ENCODE measurements at regions not wholly inside any gene's neighbourhood (a gene's known extent, or its start where the extent isn't known, plus 50 kb on each side); places are given as distances from the start of the nearest gene placed in this dataset.

DNA sequence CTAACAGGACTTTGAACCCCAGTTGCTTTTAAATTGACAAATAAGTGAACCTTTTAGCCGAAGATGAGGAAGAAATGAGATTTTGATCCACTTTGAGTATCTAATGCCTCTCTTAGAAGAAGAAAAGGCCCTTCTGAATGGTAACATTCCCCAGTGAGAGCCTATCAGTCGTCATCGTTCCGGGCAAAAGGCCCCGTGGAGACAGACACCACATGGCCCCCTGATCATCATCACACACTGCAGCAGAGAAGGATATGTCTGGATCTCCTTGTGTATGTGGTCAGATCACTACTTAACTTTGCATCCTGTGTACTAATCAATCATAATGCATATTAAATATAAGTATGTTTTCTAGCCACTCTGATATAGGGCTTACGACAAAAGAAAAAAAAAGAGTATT lies 87.3 kb upstream of the SMYD2 start:
- H3K4me3 ChIP-seq (ENCODE audit: low read depth, low read length, poor library complexity, severe bottlenecking) = no peak overlapping the region
- no peaks in the 10 kb centered on the region for H3K79me2 ChIP-seq (ENCODE audit: insufficient read depth, low read length)
- H3K27ac ChIP-seq (ENCODE audit: low read depth, low read length, poor library complexity, severe bottlenecking) = no peak overlapping the region
- no peak overlapping the region for H2AFZ ChIP-seq (ENCODE audit: low read length)
- H3K9ac ChIP-seq (ENCODE audit: low read length) = no peak overlapping the region
- no peaks in the 10 kb centered on the region for H4K20me1 ChIP-seq (ENCODE audit: insufficient read depth, low read length)
- no peak overlapping the region for H3K4me2 ChIP-seq (ENCODE audit: low read length)
- H3K9me3 ChIP-seq (ENCODE audit: low read length) = no peaks in the 10 kb centered on the region
- no peaks in the 10 kb centered on the region for H3K9me2 ChIP-seq (ENCODE audit: low read depth, low read length)
- no peak for TF ChIP-seq CTCF (IDR thresholded peaks at IDR 0.05; ENCODE audit: low read length)
- no peak for TF ChIP-seq EZH2 (IDR thresholded peaks at IDR 0.05; ENCODE audit: borderline replicate concordance, low read length)
- H3F3A ChIP-seq (ENCODE audit: insufficient read depth, low read length) = no peaks in the 10 kb centered on the region
- no peaks in the 10 kb centered on the region for H3K4me1 ChIP-seq (ENCODE audit: insufficient read depth, low read length, severe bottlenecking)
- H3K36me3 ChIP-seq (ENCODE audit: insufficient read depth, low read length) = no peaks in the 10 kb centered on the region
- H3K27me3 ChIP-seq (ENCODE audit: insufficient read depth, low read length) = no peaks in the 10 kb centered on the region

DNA sequence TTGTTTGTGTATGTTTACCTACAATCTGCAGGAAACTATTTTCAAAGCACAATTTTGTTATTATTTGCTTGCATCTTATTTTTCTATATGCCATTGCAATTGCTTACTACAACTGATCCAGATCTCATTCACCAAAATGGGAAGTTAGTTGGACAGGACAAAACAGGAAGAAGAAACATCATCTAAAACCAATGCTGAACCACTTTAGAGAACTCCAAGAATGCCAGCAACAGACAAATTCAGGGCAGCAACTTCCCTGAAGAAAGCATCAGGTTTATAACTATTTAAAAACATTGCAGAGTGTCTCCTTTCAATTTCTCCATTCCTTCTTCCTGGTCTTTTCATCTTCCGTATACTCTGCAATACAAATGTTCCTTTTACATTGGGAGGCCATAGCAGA lies 82.4 kb upstream of the SMYD2 start:
- H3K9ac ChIP-seq (ENCODE audit: low read length) = no peak overlapping the region
- H3K36me3 ChIP-seq (ENCODE audit: insufficient read depth, low read length) = no peaks in the 10 kb centered on the region
- H2AFZ ChIP-seq (ENCODE audit: low read length) = no peak overlapping the region
- H3K4me1 ChIP-seq (ENCODE audit: insufficient read depth, low read length, severe bottlenecking) = no peaks in the 10 kb centered on the region
- no peak overlapping the region for H3K27ac ChIP-seq (ENCODE audit: low read depth, low read length, poor library complexity, severe bottlenecking)
- H3K79me2 ChIP-seq (ENCODE audit: insufficient read depth, low read length) = no peaks in the 10 kb centered on the region
- H3K9me3 ChIP-seq (ENCODE audit: low read length) = no peaks in the 10 kb centered on the region
- no peak for TF ChIP-seq EZH2 (IDR thresholded peaks at IDR 0.05; ENCODE audit: borderline replicate concordance, low read length)
- no peak for TF ChIP-seq CTCF (IDR thresholded peaks at IDR 0.05; ENCODE audit: low read length)
- no peak overlapping the region for H3K4me2 ChIP-seq (ENCODE audit: low read length)
- H3K9me2 ChIP-seq (ENCODE audit: low read depth, low read length) = no peaks in the 10 kb centered on the region
- H3K27me3 ChIP-seq (ENCODE audit: insufficient read depth, low read length) = no peaks in the 10 kb centered on the region
- no peak overlapping the region for H3K4me3 ChIP-seq (ENCODE audit: low read depth, low read length, poor library complexity, severe bottlenecking)
- H4K20me1 ChIP-seq (ENCODE audit: insufficient read depth, low read length) = no peaks in the 10 kb centered on the region
- H3F3A ChIP-seq (ENCODE audit: insufficient read depth, low read length) = no peaks in the 10 kb centered on the region

DNA sequence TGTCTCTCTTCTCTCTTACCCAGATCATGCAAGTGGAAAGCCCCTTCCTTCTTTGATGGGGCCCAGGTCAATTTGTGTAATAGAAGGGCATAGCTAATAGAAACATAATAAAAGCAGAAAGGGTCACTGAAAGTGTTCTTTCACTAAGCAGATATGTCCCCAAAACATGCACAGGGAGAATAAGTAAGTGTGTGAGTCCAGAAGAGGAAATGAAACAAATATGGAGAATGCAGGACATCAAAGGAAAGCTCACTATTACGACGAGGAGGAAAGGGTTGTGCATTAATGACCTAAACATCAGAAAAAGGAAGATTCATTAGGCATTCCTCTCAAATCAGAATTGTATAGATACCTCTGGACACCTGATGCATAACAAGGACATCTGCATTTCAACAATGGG lies 81.4 kb upstream of the SMYD2 start:
- Histone ChIP-seq H3K36me3 (ENCODE audit: insufficient read depth, low read length) (no peaks in the 10 kb centered on the region), H3K9ac (ENCODE audit: low read length) (no peak overlapping the region), H3K9me2 (ENCODE audit: low read depth, low read length) (no peaks in the 10 kb centered on the region), H3K27ac (ENCODE audit: low read depth, low read length, poor library complexity, severe bottlenecking) (no peak overlapping the region), H3K4me2 (ENCODE audit: low read length) (no peak overlapping the region), H3K79me2 (ENCODE audit: insufficient read depth, low read length) (no peaks in the 10 kb centered on the region), H3K4me1 (ENCODE audit: insufficient read depth, low read length, severe bottlenecking) (no peaks in the 10 kb centered on the region), H4K20me1 (ENCODE audit: insufficient read depth, low read length) (no peaks in the 10 kb centered on the region), H3K4me3 (ENCODE audit: low read depth, low read length, poor library complexity, severe bottlenecking) (no peak overlapping the region), H3K27me3 (ENCODE audit: insufficient read depth, low read length) (no peaks in the 10 kb centered on the region), H3K9me3 (ENCODE audit: low read length) (no peaks in the 10 kb centered on the region), H2AFZ (ENCODE audit: low read length) (no peak overlapping the region), H3F3A (ENCODE audit: insufficient read depth, low read length) (no peaks in the 10 kb centered on the region)
- no peak for TF ChIP-seq CTCF (IDR thresholded peaks at IDR 0.05; ENCODE audit: low read length)
- TF ChIP-seq EZH2 (IDR thresholded peaks at IDR 0.05; ENCODE audit: borderline replicate concordance, low read length) = no peak

Measured in OCI-LY1 (cell line).